GM12878 (cell line): ENCODE measurements at regions not wholly inside any gene's neighbourhood (a gene's known extent, or its start where the extent isn't known, plus 50 kb on each side); places are given as distances from the start of the nearest gene placed in this dataset.

Experiments used
- EZH2 ChIP-seq: IDR thresholded peaks from 2 replicates; pipeline ENCODE4 v1.6.1; 2012; ENCODE audit warnings: low read depth, mild to moderate bottlenecking, control low read depth, inconsistent platforms, low read length, borderline replicate concordance; ENCODE audit not compliant: control insufficient read depth
- FOXM1 ChIP-seq: IDR thresholded peaks from 2 replicates; pipeline ENCODE4 v1.6.1; 2012; ENCODE audit warnings: low read depth, mild to moderate bottlenecking, inconsistent platforms, low read length, moderate library complexity
- POLR2A ChIP-seq: IDR thresholded peaks from 2 replicates; pipeline ENCODE4 v1.6.1; 2011; ENCODE audit warnings: low read depth, mild to moderate bottlenecking, low read length
- SMAD1 ChIP-seq: fragments of 450-650 bp; IDR thresholded peaks from 2 replicates; pipeline ENCODE4 v1.6.1; 2018; ENCODE audit warnings: mild to moderate bottlenecking, low read depth; ENCODE audit not compliant: partially characterized antibody
- SPI1 ChIP-seq: IDR thresholded peaks from 2 replicates; pipeline ENCODE4 v1.6.1; 2011; ENCODE audit warnings: low read depth, mild to moderate bottlenecking, low read length, moderate library complexity, borderline replicate concordance; ENCODE audit not compliant: insufficient read depth
- ZBTB40 ChIP-seq: fragments of 450-650 bp; IDR thresholded peaks from 2 replicates; pipeline ENCODE4 v1.6.1; 2016; ENCODE audit warnings: mild to moderate bottlenecking, moderate library complexity, borderline replicate concordance
- ZNF24 ChIP-seq: fragments of 450-650 bp; IDR thresholded peaks from 2 replicates; pipeline ENCODE4 v1.6.1; 2017; ENCODE audit warnings: antibody characterized with exemption, mild to moderate bottlenecking
- TF ChIP-seq, protein P1 (sequence below): IDR thresholded peaks from 2 replicates; pipeline ENCODE4 v1.6.1; 2012; ENCODE audit warnings: low read depth, low read length, improper control_type of control experiment

- TF ChIP-seq SMAD1 (no peak), EZH2 (no peak), POLR2A (no peak), ZBTB40 (no peak), FOXM1 (no peak), SPI1 (no peak), ZNF24 (no peak)
- TF ChIP-seq, protein P1, sequence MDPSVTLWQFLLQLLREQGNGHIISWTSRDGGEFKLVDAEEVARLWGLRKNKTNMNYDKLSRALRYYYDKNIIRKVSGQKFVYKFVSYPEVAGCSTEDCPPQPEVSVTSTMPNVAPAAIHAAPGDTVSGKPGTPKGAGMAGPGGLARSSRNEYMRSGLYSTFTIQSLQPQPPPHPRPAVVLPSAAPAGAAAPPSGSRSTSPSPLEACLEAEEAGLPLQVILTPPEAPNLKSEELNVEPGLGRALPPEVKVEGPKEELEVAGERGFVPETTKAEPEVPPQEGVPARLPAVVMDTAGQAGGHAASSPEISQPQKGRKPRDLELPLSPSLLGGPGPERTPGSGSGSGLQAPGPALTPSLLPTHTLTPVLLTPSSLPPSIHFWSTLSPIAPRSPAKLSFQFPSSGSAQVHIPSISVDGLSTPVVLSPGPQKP = no peak
Measured at GRCh38 chr6:153804755-153805330, 234.2 kb upstream of the OPRM1 start.
